GM12892 (cell line): ENCODE measurements at regions not wholly inside any gene's neighbourhood (a gene's known extent, or its start where the extent isn't known, plus 50 kb on each side); places are given as distances from the start of the nearest gene placed in this dataset.

Experiments
- POLR2A ChIP-seq: IDR thresholded peaks from 2 replicates; pipeline ENCODE4 v1.6.1; 2011; ENCODE audit warnings: low read depth, low read length, control low read depth
- POLR2AphosphoS5 ChIP-seq: IDR thresholded peaks from 2 replicates; pipeline ENCODE4 v1.6.1; 2011; ENCODE audit warnings: low read depth, low read length, control low read depth

GRCh38 chr5:63043792-63044191 lies 465.2 kb downstream of the LRRC70 start:
- TF ChIP-seq POLR2AphosphoS5 (no peak), POLR2A (no peak)
